VCaP (cell line): ENCODE measurements at regions not wholly inside any gene's neighbourhood (a gene's known extent, or its start where the extent isn't known, plus 50 kb on each side); places are given as distances from the start of the nearest gene placed in this dataset.

Experiments
- H3K27ac ChIP-seq: fragments of 450-650 bp; 2 replicates; pipeline ENCODE4 v1.5.1; 2017
- CTCF ChIP-seq: fragments of 450-650 bp; conservative IDR thresholded peaks from 2 replicates; pipeline ENCODE4 v1.5.1; 2017; ENCODE audit warnings: mild to moderate bottlenecking, moderate library complexity

GRCh38 chr11:42065199-42065598 lies 605.7 kb upstream of the LRRC4C start:
- no peak for TF ChIP-seq CTCF
- H3K27ac ChIP-seq: no peak overlapping the region

GRCh38 chr11:42066113-42066512 lies 606.7 kb upstream of the LRRC4C start:
- no peak for TF ChIP-seq CTCF
- no peak overlapping the region for H3K27ac ChIP-seq

DNA sequence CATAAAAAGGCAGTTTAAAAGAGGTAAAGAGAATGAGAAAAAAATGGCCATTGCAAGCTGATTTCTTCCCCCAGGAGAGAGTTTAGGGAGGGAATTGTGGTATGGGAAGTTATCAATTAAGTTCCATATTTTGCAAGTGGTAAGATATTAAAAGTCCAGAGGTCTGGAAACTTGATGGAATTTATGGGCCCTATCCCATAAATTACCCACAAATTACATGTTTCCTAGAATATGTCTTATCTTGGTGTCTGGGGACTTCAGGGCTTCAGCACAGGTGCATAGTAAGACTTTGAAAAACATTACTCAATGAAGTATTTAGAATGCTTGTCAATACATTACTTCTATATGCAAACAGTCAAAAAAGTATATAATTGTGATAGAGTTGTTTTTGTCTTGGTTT lies 614.9 kb upstream of the LRRC4C start:
- no peak for TF ChIP-seq CTCF
- no peak overlapping the region for H3K27ac ChIP-seq

GRCh38 chr11:42075180-42075579 lies 615.7 kb upstream of the LRRC4C start:
- no peak for TF ChIP-seq CTCF

DNA sequence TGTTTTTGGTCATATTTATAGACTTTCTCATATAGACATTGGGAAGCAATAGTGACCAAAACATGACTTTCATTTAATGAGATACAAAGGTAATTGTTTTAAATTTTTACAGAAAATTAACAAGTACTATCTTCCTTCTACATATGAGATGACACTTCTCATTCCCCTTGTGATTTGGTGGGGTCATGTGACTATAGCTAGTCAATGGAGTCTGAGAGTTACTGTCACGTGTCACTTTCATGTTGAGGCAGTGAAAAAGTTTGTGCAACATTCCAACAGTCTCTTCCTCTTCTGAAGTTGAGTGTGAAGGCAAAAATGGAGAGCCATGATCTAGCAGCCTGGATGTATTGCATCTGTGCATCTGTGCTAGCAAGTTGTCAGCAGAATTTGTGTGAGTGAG lies 618.3 kb upstream of the LRRC4C start:
- no peak overlapping the region for H3K27ac ChIP-seq
- TF ChIP-seq CTCF: no peak

More at GRCh38 chr11:42075180-42075579, 615.7 kb upstream of the LRRC4C start:
- no peak overlapping the region for H3K27ac ChIP-seq

DNA sequence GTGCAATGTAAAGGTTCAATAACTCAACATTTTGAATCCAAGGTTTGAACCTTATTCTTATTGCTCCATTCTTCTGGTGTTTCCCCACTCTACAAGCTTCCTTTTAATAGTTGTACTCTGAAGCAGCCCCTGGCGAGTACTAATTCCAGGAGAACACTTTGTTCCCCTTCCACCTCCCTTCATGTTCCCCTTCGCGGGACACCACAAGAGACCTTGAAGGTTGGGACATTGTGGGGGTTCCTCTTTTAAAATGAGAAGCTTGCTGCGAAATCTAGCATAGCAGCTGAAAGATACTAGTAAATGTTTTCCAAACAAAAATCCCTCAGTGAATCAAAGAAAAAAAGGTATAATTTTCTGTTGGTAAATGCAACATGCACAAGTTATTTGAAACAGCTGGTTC lies 626.3 kb upstream of the LRRC4C start:
- H3K27ac ChIP-seq: no peak overlapping the region
- TF ChIP-seq CTCF: no peak

GRCh38 chr11:42093541-42093940 lies 634.1 kb upstream of the LRRC4C start:
- H3K27ac ChIP-seq: no peak overlapping the region

More at GRCh38 chr11:42093541-42093940, 634.1 kb upstream of the LRRC4C start:
- no peak for TF ChIP-seq CTCF
